ENCODE measurements at regions not wholly inside any gene's neighbourhood (a gene's known extent, or its start where the extent isn't known, plus 50 kb on each side); places are given as distances from the start of the nearest gene placed in this dataset.
"Not testable (repeated sequence)": the region's sequence is repeated elsewhere in the genome, so short reads cannot be mapped to it uniquely, and the experiment has no call there.

DNA sequence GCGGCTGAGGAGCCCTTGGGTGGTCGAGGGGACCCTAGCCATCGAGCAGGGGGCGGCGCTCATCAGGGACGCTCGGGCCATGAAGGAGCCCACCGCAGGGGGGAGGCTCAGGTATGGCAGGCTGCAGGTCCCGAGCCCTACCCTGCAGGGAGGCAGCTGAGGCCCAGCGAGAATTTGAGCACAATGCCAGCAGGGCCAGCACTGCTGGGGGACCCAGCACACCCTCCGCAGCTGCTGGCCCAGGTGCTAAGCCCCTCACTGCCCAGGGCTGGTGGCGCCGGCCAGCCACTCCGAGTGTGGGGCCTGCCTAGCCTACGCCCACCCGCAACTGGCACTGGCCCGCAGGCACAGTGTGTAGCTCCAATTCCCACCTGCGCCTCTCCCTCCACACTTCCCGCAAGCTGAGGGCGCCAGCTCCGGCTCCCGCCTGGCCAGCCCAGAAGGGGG is 325.4 kb upstream of the FRG1 start:
- DNase-seq = no peak
- intact Hi-C loops (cut with micrococcal nuclease) = no loop called here
- ATAC-seq = no peak

DNA sequence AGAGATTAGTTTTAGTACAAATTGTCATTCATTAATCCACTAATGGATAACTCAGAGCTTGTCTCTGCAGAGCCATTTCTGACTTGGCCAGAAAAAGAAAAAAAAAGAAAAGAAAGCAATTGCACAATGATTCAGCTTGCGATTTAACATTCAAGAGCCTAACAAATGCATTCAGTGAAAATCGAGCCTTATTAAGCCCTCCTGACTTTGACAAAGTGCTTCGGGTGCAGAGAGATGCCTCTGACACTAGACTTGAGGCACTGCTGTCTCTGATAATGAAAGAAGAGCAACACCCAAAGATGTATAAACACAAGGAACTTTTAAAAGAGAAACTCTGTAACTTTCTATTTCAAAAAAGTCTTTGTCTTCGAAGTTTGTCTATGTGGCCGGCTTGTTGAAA is 322.9 kb upstream of the FRG1 start:
- DNase-seq; intact Hi-C loops (cut with micrococcal nuclease); ATAC-seq: not testable (repeated sequence)

DNA sequence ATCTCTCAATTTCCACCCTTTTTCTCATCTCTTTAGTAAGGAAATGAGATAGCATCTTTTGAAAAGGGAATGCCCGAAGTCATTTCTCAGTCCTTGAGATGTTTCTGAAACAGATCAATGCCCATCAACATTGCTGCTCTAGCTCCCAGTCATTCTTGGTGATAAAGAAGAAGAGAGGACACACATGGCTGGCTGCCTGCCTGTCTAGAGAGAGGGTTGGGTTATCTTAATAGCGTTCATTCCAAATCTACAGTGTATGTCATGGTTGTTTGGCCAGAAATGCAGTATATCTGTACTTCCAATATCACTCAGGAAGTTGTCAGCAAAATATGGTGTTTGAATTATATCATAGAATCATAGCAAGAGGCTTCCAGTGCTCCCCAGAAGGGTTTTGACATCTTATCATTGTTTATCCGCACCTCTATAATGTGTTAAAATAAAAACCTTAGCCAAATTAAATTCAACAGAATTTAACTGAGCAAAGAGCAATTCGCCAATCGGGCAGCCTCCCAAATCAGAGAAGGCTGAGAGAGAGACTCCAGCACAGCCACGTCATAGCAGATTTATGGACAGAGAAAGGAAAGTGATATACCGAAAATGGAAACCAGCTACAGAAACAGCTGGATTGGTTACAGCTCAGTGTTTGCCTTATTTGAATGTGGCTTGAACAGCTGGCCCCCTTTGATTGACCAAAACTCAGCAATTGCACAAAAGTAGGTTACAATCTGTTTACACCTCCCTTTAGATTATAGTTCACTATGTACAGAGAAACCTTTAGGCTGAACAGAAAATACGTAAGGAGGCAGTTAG is 321.0 kb upstream of the FRG1 start:
- intact Hi-C loops (cut with micrococcal nuclease); ATAC-seq; DNase-seq: not testable (repeated sequence)

DNA sequence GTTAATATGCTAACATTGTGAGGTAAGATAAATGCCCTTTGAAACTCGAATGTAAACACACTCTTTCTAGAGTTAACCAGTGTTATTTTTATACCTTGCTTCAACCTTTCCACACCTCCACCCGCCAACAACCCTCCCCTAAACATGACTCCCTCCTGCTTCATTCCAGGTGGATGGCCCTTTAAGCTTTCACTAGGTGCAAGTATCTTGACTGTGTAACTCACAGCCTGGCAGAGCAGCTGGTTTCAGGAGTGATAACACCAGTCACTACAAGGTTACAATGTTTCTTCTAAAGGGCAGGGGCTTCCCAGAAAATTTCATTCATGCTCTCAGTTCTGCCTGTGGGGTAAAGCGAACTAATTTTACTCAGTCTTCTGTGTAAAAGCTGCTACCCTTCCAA is 318.1 kb upstream of the FRG1 start:
- DNase-seq; intact Hi-C loops (cut with micrococcal nuclease): not testable (repeated sequence)
- peak; percentile 60 for ATAC-seq

DNA sequence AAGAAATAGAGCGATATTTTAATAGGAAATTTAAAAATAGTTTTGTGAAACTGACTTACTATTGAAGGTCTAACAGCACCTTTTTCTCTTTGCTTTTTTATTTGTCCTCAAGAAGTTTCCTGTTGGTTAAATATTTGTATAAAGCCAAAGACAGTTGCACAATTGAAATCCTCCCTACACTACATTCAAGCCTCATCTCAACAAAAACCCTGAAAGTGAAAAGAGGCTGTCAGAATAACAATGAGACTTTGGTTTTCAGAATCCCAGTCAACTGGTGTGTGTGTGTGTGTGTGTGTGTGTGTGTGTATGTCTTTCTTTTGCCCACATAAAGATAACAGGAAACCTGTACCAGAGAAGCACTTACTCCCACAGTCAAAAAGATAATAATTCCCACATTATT is 313.6 kb upstream of the FRG1 start:
- DNase-seq; intact Hi-C loops (cut with micrococcal nuclease); ATAC-seq: not testable (repeated sequence)

DNA sequence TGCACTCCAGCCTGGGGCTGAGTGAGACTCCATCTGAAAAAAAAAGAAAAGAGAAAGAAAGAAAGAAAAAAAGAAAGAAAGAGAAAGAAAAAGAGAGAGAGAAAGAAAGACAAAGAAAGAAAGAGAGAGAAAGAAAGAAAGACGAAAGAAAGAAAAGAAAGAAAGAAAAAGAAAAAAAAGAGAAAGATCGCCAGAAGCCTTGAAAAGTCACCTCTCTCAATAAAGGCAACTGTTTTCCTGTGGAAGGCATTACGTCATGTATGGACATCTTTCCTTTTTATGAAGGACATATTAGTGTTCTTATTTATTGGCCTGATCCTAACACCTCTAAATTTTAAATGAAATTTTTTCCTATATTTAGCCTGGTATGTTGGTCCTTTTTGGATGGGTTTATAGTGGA is 310.9 kb upstream of the FRG1 start:
- DNase-seq; intact Hi-C loops (cut with micrococcal nuclease); ATAC-seq: not testable (repeated sequence)

DNA sequence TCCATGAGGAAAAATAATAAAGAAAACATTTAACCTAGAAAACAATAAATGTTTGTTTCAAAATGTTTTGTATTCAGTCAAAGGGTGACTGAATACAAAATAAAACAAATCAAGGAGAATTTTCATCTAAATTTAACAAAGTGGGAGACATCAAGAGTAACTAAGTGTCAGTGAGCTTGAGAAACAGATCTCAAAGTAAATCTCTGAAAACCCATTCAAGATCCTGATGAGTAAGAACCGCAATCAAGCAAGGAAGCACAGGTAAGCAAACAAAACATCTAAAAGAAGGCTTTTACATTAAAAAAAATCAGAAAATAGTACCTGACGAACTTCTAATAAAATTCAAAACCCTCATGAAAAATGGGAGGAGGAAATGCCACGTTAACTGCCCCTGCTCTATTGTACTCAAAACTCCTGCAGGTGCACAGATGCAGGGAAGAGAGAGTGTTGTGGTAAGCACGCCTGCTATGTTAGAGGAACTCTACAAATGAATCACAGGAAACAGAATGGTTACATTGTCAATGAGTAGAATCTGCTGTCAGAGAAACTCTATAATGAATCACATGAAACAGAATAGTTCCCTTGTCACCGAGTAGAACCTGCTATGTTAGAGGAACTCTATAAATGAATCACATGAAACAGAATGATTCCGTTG is 309.6 kb upstream of the FRG1 start:
- ATAC-seq; DNase-seq; intact Hi-C loops (cut with micrococcal nuclease): not testable (repeated sequence)

DNA sequence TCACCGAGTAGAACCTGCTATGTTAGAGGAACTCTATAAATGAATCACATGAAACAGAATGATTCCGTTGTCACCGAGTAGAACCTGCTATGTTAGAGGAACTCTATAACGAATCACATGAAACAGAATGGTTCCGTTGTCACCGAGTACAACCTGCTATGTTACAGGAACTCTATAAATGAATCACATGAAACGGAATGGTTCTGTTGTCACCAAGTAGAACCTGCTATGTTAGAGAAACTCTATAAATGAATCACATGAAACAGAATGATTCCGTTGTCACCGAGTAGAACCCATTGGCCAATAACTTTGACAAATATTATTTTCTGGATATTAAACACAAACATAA is 309.1 kb upstream of the FRG1 start:
- ATAC-seq; DNase-seq; intact Hi-C loops (cut with micrococcal nuclease): not testable (repeated sequence)

DNA sequence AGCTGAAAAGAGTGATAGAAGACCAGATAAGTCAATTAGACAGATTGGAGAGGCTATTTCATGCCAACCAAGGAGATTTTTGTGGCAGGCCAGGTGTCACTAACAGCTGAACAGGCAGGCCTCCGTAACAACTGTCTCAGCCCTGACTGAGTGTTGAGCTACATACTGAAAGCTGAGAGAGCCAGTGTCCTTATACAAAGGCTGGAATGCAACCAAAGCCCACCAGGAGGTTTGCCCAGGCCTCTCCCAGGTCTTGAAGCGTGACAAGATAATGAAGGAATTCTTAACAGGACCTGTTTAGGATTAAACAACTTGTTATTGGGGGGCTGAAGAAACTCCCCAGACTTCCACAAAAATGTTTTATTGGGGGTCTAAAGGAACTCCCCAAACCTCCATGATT is 290.2 kb upstream of the FRG1 start:
- intact Hi-C loops (cut with micrococcal nuclease); DNase-seq; ATAC-seq: not testable (repeated sequence)

DNA sequence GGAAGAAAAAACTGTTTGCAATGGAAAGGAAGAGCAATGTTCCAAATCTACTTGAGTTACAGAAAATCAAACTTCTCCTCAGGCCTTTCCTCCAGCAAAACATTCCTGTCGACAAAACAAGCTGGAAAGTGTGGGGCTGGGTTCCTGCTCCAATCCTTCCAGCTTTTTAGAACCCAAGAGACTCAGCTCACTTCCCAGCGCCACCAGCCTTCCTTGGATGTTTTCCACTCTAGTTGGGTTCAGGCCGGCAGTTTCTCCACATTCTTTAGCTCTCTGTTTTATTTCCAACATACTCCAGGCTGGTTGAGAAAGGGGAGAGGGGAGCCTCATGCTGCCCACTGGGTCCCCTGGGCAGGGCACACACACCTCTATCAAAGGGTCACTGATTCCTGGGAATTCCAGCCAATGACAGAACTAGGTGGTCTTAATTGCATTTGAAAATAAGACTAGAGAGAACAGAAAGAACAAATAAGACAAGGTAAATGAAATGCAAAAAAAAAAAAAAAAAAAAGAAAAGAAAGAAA is 287.5 kb upstream of the FRG1 start:
- intact Hi-C loops (cut with micrococcal nuclease); DNase-seq; ATAC-seq: not testable (repeated sequence)

DNA sequence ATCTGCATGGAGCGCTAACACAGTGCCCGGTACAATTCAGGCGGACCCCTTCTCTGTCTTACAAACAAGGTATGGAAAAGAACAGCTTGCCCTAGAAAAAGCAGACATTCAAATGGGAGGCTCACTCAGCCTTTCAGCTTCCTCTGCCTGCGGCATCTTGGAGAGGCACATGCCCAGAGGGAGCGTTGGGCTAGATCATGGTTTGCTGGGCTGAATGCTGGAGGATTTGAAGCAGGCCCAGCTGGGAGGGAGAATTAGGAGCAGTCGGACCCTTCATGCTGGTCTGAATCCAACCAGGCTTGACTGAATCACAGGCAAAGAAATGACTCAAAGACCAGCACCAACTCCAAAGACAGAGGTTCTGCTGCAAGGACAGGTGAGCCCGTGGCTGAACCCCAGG is 286.7 kb upstream of the FRG1 start:
- intact Hi-C loops (cut with micrococcal nuclease); DNase-seq; ATAC-seq: not testable (repeated sequence)

DNA sequence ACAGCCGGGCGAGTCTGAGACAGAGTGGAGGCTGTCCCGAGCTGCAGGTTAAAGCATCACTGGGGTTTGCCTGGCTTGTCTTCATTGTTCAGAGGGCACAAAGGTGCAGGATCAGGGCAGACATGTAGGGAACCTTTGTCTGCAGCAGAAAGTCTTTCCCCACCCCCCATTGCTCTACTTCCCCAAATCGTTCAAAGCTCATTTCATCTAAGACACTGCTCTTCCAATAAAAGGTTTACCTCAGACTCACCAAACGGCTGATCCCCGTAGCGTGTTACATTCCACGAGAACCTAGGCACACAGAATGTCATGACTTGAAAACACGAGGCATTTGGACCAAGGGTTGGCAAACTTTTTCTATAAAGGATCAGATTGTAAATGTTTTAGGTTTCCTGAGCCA is 286.3 kb upstream of the FRG1 start:
- intact Hi-C loops (cut with micrococcal nuclease); DNase-seq; ATAC-seq: not testable (repeated sequence)

DNA sequence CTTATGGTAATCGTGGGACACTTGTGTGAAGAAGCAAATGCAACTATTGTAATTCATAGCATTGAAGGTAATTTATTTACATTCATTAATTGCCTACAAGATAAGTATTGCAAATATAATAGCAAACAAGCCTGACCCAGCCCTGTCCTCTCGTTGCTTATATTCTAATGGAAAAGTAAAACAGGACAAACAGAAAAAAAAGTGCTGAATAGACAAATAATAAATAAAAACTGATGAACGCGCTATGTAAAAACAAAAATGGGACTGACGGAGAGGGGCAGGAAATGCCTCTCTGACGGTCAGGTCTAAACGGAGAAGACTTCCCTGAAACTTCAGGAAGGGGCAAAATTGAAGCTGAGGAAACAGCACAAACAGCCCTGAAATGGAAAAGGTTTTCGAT is 284.9 kb upstream of the FRG1 start:
- ATAC-seq; intact Hi-C loops (cut with micrococcal nuclease); DNase-seq: not testable (repeated sequence)

DNA sequence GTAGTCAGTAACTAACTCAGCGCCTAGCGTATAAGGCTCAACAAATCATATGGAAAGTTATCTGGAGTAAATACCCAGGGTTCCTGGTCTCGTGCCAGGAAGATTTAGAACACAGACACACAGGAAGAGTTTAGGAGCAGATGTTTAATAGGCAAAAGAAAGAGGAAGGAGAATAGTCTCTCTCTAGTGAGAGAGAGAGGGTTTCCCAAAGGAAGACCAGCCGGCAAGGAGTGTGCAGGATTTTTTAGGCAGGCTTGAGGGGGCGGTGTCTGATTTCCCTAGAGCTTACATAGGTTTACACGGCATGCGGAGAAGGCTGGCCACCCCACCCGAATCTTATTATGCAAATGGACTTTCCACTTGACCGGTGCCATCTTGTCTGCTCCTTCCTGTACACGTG is 284.0 kb upstream of the FRG1 start:
- intact Hi-C loops (cut with micrococcal nuclease) = no loop called here
- no peak for ATAC-seq
- DNase-seq = no peak

DNA sequence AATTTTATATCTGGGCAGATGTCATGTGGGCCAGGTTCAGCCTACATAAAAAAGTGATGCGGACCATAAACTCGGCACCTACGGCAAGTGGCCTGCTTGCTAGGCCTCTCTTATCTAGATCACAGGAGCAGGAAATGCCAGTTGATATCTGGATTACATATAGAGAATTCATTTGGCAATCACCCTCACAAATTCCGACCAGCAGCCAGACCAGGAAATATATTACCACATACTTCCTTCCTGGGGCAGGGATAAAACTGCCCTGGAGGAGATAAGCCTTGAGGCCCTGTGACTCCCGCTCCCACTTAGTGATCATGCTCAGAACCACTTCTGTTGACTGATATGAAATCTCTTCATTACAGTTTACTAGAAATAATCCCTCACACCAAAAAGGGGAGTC is 282.4 kb upstream of the FRG1 start:
- DNase-seq; ATAC-seq; intact Hi-C loops (cut with micrococcal nuclease): not testable (repeated sequence)

DNA sequence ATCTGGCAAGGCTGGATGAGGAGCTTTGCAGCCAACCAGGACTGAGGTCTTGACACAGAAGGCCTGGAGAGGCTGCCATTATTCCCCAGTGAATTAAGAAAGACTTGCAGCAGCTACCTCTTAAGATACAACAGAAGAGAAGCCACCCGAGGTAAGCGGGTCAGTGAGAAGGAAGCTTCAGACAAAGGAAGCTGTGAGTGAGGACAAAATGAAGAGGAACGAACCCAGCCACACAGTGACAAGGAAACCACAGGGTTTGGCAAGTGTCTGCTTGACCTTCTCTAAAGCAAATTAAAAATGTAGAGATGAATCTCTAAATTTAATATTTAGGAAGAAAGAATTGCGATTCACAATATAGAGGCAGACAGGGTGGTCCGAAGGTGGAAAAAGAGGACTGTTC is 281.8 kb upstream of the FRG1 start:
- peak; percentile 37 for ATAC-seq
- intact Hi-C loops (cut with micrococcal nuclease); DNase-seq: not testable (repeated sequence)

DNA sequence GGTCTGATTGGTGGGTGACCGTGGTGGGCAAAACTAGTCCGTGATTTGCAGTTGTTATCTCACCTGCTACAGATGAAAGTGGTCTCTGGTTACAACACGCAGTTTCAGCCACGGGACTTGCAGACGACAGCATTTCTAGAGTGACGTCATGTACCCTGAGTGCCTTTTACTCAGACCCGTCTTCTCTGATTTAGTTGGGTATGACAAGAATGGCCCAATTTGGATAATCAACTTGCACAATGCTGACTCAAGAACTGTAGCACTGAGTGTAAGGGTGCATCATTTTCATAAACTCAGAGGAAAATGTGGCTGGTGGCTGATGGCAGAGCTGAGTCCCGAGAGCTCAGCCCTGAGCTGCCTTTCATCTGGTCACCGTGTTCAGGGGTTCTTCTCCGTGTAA is 281.4 kb upstream of the FRG1 start:
- ATAC-seq = no peak
- intact Hi-C loops (cut with micrococcal nuclease) = no loop called here

DNA sequence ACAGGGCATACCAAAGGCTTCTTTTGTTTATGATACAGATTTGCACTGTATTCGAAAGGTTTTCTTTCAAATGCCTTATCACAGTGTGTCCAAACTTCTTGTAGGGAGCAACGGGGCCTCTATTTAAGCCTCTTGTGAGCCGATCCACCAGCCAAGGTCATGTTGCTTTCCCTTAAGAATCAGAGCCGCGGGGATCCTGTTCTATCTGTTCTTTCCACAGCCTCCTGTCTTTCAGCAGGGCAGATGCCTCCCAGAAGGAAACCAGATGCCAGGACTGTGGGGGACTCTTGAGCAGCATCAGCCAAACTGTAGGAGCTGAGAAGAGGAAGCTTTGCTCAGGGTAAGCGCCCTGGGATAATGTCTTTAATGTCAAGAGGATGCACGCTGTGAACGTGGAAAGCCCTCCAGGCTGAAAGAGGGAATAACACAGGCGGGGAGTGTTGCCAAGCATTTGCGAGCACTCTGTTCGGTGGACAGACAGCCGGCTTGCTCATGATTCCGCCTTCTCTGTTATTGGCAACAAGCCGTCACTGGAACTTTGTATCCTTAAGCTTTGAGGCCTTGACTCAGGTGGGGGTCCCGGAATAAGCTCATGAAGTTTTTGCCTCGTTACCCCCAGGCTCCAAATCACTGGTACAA is 279.8 kb upstream of the FRG1 start:
- ATAC-seq (peak; percentile 12), DNase-seq (no peak)
- intact Hi-C loops (cut with micrococcal nuclease) = no loop called here

More for the DNA sequence above, 281.4 kb upstream of the FRG1 start:
- no peak for DNase-seq

DNA sequence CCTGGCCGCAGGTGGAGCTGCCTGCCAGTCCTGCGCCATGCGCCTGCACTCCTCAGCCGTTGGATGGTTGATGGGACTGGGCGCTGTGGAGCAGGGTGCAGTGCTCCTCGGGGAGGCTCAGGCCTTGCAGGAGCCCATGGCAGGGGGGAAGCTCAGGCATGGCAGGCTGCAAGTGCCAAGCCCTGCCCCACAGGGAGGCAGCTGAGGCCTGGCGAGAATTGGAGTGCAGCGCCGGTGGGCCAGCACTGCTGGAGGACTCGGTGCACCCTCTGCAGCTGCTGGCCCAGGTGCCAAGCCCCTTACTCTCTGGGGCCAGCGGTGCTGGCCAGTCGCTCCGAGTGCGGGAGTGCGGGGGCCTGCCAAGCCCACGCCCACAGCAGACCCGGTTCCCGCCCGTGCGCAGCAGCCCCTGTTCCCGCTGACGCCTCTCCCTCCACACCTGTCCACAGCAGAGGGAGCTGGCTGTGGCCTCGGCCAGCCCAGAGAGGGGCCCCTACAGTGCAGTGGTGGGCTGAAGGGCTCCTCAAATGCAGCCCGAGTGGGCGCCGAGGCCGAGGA is 275.9 kb upstream of the FRG1 start:
- intact Hi-C loops (cut with micrococcal nuclease) = no loop called here
- no peak for DNase-seq
- ATAC-seq = no peak
